NB4 (cell line): ENCODE measurements at regions not wholly inside any gene's neighbourhood (a gene's known extent, or its start where the extent isn't known, plus 50 kb on each side); places are given as distances from the start of the nearest gene placed in this dataset.

Experiments used
- DNase-seq: peaks from one replicate; pipeline ENCODE4 v3.0.0; 2010; ENCODE audit warnings: low read depth
- H3K4me3 ChIP-seq: one replicate; pipeline ENCODE4 v1.5.1; 2011; ENCODE audit warnings: mild to moderate bottlenecking, low read depth, low read length, moderate library complexity
- MYC ChIP-seq: IDR thresholded peaks from 2 replicates; pipeline ENCODE4 v1.6.1; 2011; ENCODE audit warnings: low read depth, low read length
- POLR2A ChIP-seq: IDR thresholded peaks from 2 replicates; pipeline ENCODE4 v1.6.1; 2011; ENCODE audit warnings: mild to moderate bottlenecking; ENCODE audit not compliant: insufficient read length; ENCODE audit errors: extremely low read depth
- TF ChIP-seq, protein P1 (sequence below): IDR thresholded peaks from one replicate; pipeline ENCODE4 v1.5.1; 2012; ENCODE audit warnings: low read depth, low read length
- TF ChIP-seq, protein P2 (sequence below): IDR thresholded peaks from 2 replicates; pipeline ENCODE4 v1.6.1; 2011; ENCODE audit warnings: low read depth, low read length

DNA sequence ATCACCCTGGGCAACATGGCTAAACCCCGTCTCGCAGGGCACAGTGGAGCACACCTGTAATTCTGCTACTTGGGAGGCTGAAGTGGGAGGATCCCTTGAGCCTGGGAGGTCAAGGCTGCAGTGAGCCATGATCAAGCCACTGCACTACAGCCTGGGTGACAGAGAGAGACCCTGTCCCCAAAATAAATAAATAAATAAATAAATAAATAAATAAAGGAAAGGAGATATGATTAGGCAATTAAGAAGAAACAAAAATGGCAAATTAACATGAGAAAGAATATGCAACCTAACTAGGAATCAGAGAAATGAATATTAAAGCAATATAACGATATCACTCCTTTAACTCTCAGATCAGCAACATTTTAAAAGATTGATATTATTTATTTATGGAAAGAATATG lies 92.3 kb downstream of the C1D start:
- TF ChIP-seq MYC = no peak
- TF ChIP-seq POLR2A = no peak
- TF ChIP-seq, protein P1, sequence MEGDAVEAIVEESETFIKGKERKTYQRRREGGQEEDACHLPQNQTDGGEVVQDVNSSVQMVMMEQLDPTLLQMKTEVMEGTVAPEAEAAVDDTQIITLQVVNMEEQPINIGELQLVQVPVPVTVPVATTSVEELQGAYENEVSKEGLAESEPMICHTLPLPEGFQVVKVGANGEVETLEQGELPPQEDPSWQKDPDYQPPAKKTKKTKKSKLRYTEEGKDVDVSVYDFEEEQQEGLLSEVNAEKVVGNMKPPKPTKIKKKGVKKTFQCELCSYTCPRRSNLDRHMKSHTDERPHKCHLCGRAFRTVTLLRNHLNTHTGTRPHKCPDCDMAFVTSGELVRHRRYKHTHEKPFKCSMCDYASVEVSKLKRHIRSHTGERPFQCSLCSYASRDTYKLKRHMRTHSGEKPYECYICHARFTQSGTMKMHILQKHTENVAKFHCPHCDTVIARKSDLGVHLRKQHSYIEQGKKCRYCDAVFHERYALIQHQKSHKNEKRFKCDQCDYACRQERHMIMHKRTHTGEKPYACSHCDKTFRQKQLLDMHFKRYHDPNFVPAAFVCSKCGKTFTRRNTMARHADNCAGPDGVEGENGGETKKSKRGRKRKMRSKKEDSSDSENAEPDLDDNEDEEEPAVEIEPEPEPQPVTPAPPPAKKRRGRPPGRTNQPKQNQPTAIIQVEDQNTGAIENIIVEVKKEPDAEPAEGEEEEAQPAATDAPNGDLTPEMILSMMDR = no peak
- TF ChIP-seq, protein P2, sequence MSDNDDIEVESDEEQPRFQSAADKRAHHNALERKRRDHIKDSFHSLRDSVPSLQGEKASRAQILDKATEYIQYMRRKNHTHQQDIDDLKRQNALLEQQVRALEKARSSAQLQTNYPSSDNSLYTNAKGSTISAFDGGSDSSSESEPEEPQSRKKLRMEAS = no peak

DNA sequence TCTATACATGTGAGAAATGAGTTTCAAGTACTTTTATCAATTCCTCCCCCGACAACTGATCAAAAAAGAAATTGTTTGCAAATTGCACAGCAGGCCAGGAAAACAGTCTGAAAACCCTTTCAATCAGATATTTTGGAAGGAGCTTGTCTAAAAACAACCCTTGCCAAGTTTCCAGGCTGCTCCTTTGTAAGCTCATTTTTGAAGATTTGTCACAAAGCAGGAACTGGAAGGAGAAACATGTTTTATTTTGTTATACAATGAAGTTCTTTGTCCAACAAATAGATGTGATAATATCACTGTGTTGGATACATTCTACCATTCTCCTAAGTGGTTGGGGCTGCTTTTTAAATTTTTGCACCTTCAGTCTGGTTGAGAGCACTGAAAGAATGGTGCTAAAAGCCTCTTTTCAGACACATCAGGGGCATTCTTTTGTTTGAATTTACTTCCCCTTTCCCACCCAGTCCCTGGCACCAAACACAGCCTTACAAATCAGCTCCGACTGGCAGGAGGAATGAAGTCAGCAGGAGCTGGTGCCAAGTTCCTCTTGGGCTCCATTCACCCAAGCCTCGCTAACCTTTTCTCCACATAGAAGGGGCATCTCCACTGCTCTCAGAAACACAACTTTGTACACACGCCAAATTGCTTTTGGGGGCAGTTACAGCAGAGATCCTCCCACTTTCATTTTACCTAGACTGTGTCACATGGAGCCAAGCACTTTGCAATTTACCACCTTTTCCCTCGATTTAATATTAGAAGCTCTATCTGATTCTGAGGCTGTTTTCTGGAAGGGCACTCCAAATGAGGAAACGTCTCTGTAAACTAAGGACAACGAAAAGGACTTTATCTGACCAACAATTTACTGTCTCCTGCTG lies 88.0 kb downstream of the C1D start:
- TF ChIP-seq, protein P2 = no peak
- no peak for TF ChIP-seq MYC
- TF ChIP-seq POLR2A = no peak
- TF ChIP-seq, protein P1 = no peak
- peak; percentile 44 for DNase-seq
- H3K4me3 ChIP-seq = no peak overlapping the region

More for the DNA sequence above, 92.3 kb downstream of the C1D start:
- no peak for DNase-seq
- no peak overlapping the region for H3K4me3 ChIP-seq

DNA sequence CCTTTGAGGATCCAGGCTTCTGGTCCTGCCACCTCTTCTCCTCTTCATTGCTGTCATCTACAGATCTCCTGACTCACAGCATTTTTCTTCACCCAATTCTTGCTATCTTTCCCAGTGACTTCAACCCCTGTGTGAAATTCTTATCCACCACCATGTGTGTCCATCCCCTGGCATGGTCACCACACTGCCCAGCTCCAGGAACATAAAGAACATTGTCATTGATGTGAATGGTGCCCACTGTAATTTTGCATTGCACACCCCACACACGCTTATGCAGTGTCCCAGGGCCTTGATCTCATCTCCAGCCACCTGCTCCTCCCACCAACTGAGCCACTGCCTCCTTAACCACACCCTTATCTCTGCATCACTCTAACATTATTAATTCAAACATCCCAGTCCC lies 85.3 kb downstream of the C1D start:
- H3K4me3 ChIP-seq = no peak overlapping the region
- TF ChIP-seq, protein P1 = no peak
- TF ChIP-seq MYC = no peak
- TF ChIP-seq, protein P2 = no peak
- TF ChIP-seq POLR2A = no peak
- DNase-seq = no peak

DNA sequence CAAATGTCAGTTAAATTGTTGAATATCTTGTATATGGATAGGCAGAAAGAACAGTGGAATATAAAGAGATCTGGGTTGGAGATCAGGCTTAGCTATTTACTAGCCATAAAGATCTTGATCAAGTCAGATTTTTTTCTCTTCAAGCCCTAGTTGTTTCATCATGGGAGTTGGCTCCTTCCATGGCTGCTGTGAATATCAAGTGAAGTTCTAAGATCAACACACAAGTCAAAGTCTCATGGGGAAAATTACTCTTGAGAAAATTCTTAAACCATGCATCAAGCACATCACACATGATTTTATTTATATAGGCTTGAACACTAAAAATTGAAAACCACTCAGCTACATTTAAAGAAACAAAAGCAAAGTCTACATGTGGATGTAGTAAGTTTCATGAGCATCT lies 79.8 kb downstream of the C1D start:
- DNase-seq = no peak

GRCh38 chr2:67984600-67984999 lies 78.2 kb downstream of the C1D start:
- TF ChIP-seq, protein P1 = no peak
- TF ChIP-seq, protein P2 = no peak
- no peak for TF ChIP-seq MYC
- no peak for TF ChIP-seq POLR2A
- DNase-seq = no peak

More for the DNA sequence above, 79.8 kb downstream of the C1D start:
- TF ChIP-seq, protein P2 = no peak
- TF ChIP-seq MYC = no peak
- TF ChIP-seq POLR2A = no peak
- TF ChIP-seq, protein P1 = no peak
- no peak overlapping the region for H3K4me3 ChIP-seq

More at GRCh38 chr2:67984600-67984999, 78.2 kb downstream of the C1D start:
- H3K4me3 ChIP-seq = no peak overlapping the region
